ENCODE measurements at regions not wholly inside any gene's neighbourhood (a gene's known extent, or its start where the extent isn't known, plus 50 kb on each side); places are given as distances from the start of the nearest gene placed in this dataset.

DNA sequence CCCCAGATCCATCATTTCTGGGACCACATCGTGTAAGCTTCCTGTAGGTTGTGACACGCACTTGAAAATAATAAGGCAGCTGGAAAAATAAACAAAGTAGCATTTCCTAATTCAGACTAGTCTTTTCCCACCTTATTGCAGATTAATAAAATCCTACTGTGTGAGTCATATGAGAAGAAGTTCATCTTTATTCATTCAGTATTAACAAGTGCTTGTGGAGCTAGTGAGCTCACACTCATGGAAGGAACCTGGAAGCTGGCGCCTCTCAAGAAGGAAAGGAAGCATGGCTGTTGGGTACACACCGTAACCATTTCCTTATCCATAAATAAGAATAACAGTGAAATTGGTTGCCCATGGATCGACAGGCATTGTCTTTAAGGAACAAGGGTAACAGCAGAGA lies 152.6 kb upstream of the PFKP start:
- Histone ChIP-seq H2AFZ (ENCODE audit: insufficient read depth, low read depth, low read length, poor library complexity, severe bottlenecking) (no peak overlapping the region), H4K20me1 (ENCODE audit: control insufficient read depth, insufficient read depth, low read length, poor library complexity, severe bottlenecking) (no peaks in the 10 kb centered on the region), H3K4me2 (replicated peaks; ENCODE audit: low read depth, low read length, poor library complexity, severe bottlenecking) (no peak overlapping the region), H3K4me1 (ENCODE audit: control insufficient read depth in 2 of 2, insufficient read depth in 2 of 2, low read length in 2 of 2) (no peaks in the 10 kb centered on the region), H3K9ac (ENCODE audit: low read length) (no peak overlapping the region), H3K9me3 (ENCODE audit: control extremely low read depth in 1 of 3, control insufficient read depth in 2 of 3, insufficient read depth in 1 of 3, low read length in 2 of 3) (peaks cover 0 to 3% (median 0%) of the 10 kb centered on the region in 3 donors), H3K27me3 (replicated peaks in 1 of 4; ENCODE audit: control extremely low read depth in 1 of 4, control insufficient read depth in 3 of 4, insufficient read depth in 4 of 4, low read length in 3 of 4) (peaks cover 0 to 13% (median 0%) of the 10 kb centered on the region in 4 experiments), H3K79me2 (ENCODE audit: control insufficient read depth, insufficient read depth, low read length) (no peaks in the 10 kb centered on the region), H3K36me3 (replicated peaks in 1 of 2; ENCODE audit: control extremely low read depth in 1 of 2, control insufficient read depth in 1 of 2, extremely low read depth in 1 of 2, insufficient read depth in 2 of 2, low read length in 1 of 2) (no peaks in the 10 kb centered on the region), H3K27ac (ENCODE audit: low read length in 2 of 2) (no peak overlapping the region), H3K4me3 (ENCODE audit: control extremely low read depth in 1 of 5, extremely low read depth in 1 of 5, insufficient read depth in 1 of 5, low read depth in 2 of 5, low read length in 4 of 5) (no peak overlapping the region)
- Mint-ChIP-seq H3K9me3 (ENCODE audit: insufficient read depth) (no peaks in the 10 kb centered on the region), H3K4me3 (no peak overlapping the region), H3K27me3 (peaks cover 16% of the 10 kb centered on the region), H3K27ac (no peak overlapping the region), H3K4me1 (no peaks in the 10 kb centered on the region)
- TF ChIP-seq, protein P1, sequence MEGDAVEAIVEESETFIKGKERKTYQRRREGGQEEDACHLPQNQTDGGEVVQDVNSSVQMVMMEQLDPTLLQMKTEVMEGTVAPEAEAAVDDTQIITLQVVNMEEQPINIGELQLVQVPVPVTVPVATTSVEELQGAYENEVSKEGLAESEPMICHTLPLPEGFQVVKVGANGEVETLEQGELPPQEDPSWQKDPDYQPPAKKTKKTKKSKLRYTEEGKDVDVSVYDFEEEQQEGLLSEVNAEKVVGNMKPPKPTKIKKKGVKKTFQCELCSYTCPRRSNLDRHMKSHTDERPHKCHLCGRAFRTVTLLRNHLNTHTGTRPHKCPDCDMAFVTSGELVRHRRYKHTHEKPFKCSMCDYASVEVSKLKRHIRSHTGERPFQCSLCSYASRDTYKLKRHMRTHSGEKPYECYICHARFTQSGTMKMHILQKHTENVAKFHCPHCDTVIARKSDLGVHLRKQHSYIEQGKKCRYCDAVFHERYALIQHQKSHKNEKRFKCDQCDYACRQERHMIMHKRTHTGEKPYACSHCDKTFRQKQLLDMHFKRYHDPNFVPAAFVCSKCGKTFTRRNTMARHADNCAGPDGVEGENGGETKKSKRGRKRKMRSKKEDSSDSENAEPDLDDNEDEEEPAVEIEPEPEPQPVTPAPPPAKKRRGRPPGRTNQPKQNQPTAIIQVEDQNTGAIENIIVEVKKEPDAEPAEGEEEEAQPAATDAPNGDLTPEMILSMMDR (IDR thresholded peaks at IDR 0.05): no peak
- no peak for TF ChIP-seq EZH2 (IDR thresholded peaks at IDR 0.05; ENCODE audit: borderline replicate concordance, insufficient read depth, low read depth, low read length, poor library complexity, severe bottlenecking)
- POLR2A ChIA-PET: no interaction called here
- CTCF ChIA-PET: no interaction called here
- 83% methylated on average over 1 of the region's 5 CpGs for WGBS (ENCODE audit: insufficient coverage)
- no peak for DNase-seq
- no peak for ATAC-seq (ENCODE audit: low read depth)
- intact Hi-C loops (cut with micrococcal nuclease): no loop called here

DNA sequence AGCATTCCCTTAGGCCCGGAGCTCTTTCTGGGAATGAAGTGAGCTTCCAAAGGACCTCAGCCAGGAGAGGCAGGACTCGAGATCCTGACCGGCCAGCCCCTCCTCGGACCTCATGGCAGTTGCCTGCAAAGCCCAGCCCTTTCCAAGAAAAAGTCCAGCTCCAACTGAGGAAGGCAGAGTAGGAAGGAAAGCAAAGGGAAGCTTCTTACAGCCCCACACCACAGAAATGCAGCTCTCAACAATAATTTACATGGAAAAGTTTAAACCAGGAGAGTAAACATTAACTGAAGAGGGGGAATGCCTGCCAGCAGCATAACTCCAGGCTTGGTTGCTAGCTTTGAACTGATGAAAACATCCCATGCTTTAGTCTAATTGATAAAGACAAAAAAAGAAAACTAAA lies 153.9 kb upstream of the PFKP start:
- no peaks in the 10 kb centered on the region for H3K4me1 ChIP-seq (ENCODE audit: control insufficient read depth in 2 of 2, insufficient read depth in 2 of 2, low read length in 2 of 2)
- Mint-ChIP-seq H3K27ac (no peak overlapping the region), H3K4me3 (no peak overlapping the region), H3K27me3 (peaks cover 13% of the 10 kb centered on the region), H3K9me3 (ENCODE audit: insufficient read depth) (no peaks in the 10 kb centered on the region), H3K4me1 (no peaks in the 10 kb centered on the region)
- TF ChIP-seq, protein P1 (IDR thresholded peaks at IDR 0.05): no peak
- TF ChIP-seq EZH2 (IDR thresholded peaks at IDR 0.05; ENCODE audit: borderline replicate concordance, insufficient read depth, low read depth, low read length, poor library complexity, severe bottlenecking): no peak
- H4K20me1 ChIP-seq (ENCODE audit: control insufficient read depth, insufficient read depth, low read length, poor library complexity, severe bottlenecking): no peaks in the 10 kb centered on the region
- ChIA-PET CTCF (no interaction called here), POLR2A (no interaction called here)
- no peaks in the 10 kb centered on the region for H3K36me3 ChIP-seq (replicated peaks in 1 of 2; ENCODE audit: control extremely low read depth in 1 of 2, control insufficient read depth in 1 of 2, extremely low read depth in 1 of 2, insufficient read depth in 2 of 2, low read length in 1 of 2)
- no peak overlapping the region for H3K4me2 ChIP-seq (replicated peaks; ENCODE audit: low read depth, low read length, poor library complexity, severe bottlenecking)
- no peak for ATAC-seq (ENCODE audit: low read depth)
- H2AFZ ChIP-seq (ENCODE audit: insufficient read depth, low read depth, low read length, poor library complexity, severe bottlenecking): no peak overlapping the region
- H3K9me3 ChIP-seq (ENCODE audit: control extremely low read depth in 1 of 3, control insufficient read depth in 2 of 3, insufficient read depth in 1 of 3, low read length in 2 of 3): peaks cover 0 to 3% (median 0%) of the 10 kb centered on the region in 3 donors
- H3K27me3 ChIP-seq (replicated peaks in 1 of 4; ENCODE audit: control extremely low read depth in 1 of 4, control insufficient read depth in 3 of 4, insufficient read depth in 4 of 4, low read length in 3 of 4): peaks cover 0 to 13% (median 0%) of the 10 kb centered on the region in 4 experiments
- intact Hi-C loops (cut with micrococcal nuclease): no loop called here
- no peak overlapping the region for H3K9ac ChIP-seq (ENCODE audit: low read length)
- no peak overlapping the region for H3K4me3 ChIP-seq (ENCODE audit: control extremely low read depth in 1 of 5, extremely low read depth in 1 of 5, insufficient read depth in 1 of 5, low read depth in 2 of 5, low read length in 4 of 5)
- no peak for DNase-seq
- no peaks in the 10 kb centered on the region for H3K79me2 ChIP-seq (ENCODE audit: control insufficient read depth, insufficient read depth, low read length)
- no peak overlapping the region for H3K27ac ChIP-seq (ENCODE audit: low read length in 2 of 2)
- WGBS (ENCODE audit: insufficient coverage): 100% methylated on average over 2 of the region's 4 CpGs

Measured in B cell (primary cell).